GM12878 (cell line): ENCODE measurements at regions not wholly inside any gene's neighbourhood (a gene's known extent, or its start where the extent isn't known, plus 50 kb on each side); places are given as distances from the start of the nearest gene placed in this dataset.

Source experiments
- BRCA1 ChIP-seq: IDR thresholded peaks from 2 replicates; pipeline ENCODE4 v1.6.1; 2011; ENCODE audit warnings: low read depth, low read length, improper control_type of control experiment
- EZH2 ChIP-seq: IDR thresholded peaks from 2 replicates; pipeline ENCODE4 v1.6.1; 2012; ENCODE audit warnings: low read depth, mild to moderate bottlenecking, control low read depth, inconsistent platforms, low read length, borderline replicate concordance; ENCODE audit not compliant: control insufficient read depth
- MTA3 ChIP-seq: IDR thresholded peaks from 2 replicates; pipeline ENCODE4 v1.6.1; 2012; ENCODE audit warnings: low read length, inconsistent platforms, borderline replicate concordance
- POLR2A ChIP-seq: IDR thresholded peaks from 2 replicates; pipeline ENCODE4 v1.6.1; 2011; ENCODE audit warnings: low read depth, mild to moderate bottlenecking, low read length
- TF ChIP-seq, protein P1 (sequence below): IDR thresholded peaks from 2 replicates; pipeline ENCODE4 v1.6.1; 2011; ENCODE audit warnings: mild to moderate bottlenecking, low read depth, low read length, moderate library complexity; ENCODE audit not compliant: insufficient replicate concordance
- TF ChIP-seq, protein P2 (sequence below): IDR thresholded peaks from 2 replicates; pipeline ENCODE4 v1.6.1; 2012; ENCODE audit warnings: improper control_type of control experiment, low read depth, low read length; ENCODE audit not compliant: insufficient replicate concordance
- TF ChIP-seq, protein P3 (sequence below): IDR thresholded peaks from 2 replicates; pipeline ENCODE4 v1.6.1; 2012; ENCODE audit warnings: low read length, inconsistent platforms
- TF ChIP-seq, protein P4 (sequence below), 3 experiments: IDR thresholded peaks in 2 of 3; conservative IDR thresholded peaks in 1 of 3; 2 replicates each; pipeline ENCODE4 v1.5.1; 2011; ENCODE audit warnings: low read depth in 3 of 3, low read length in 3 of 3, mild to moderate bottlenecking in 3 of 3, control low read depth in 2 of 3, moderate library complexity in 2 of 3, inconsistent platforms in 1 of 3, mixed read lengths in 1 of 3; ENCODE audit not compliant: control insufficient read depth in 2 of 3, insufficient read depth in 1 of 3; ENCODE audit errors: extremely low read depth in 1 of 3
- TF ChIP-seq, protein P5 (sequence below): IDR thresholded peaks from 2 replicates; pipeline ENCODE4 v1.6.1; 2011; ENCODE audit warnings: low read depth, mild to moderate bottlenecking, low read length, moderate library complexity, borderline replicate concordance; ENCODE audit errors: extremely low read depth
- TF ChIP-seq, protein P6 (sequence below): IDR thresholded peaks from 2 replicates; pipeline ENCODE4 v1.6.1; 2012; ENCODE audit warnings: low read depth, low read length, improper control_type of control experiment
- TF ChIP-seq, protein P7 (sequence below): IDR thresholded peaks from 2 replicates; pipeline ENCODE4 v1.6.1; 2012; ENCODE audit warnings: mild to moderate bottlenecking, low read depth, low read length

DNA sequence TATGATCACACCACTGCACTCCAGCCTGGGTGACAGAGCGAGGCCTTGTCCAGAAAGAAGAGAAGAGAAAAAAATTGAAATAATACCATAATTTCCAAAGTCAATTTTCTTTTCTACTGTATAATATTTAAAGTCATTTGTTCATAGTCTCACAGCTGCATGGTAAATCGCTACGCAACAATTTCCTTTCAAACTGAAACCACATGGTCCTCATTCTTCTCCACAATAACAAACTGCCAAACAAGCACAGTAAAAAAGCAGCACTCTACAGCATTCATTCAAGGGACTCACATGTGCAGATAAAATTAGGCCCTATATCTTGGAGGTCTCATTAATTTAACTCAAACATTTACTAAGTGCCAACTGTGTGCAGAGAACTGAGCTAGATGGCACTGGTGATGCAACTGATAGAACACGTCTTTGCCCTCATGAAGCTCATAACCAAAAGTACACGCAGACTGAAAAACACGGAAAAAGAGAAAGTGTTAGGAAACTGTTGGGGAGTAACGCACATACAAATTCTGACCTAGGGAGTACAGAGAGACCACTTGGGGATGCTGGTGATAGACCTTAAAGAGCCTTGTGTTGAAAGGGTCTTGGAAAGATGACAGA lies 68.4 kb upstream of the SRRM3 start:
- TF ChIP-seq, protein P1, sequence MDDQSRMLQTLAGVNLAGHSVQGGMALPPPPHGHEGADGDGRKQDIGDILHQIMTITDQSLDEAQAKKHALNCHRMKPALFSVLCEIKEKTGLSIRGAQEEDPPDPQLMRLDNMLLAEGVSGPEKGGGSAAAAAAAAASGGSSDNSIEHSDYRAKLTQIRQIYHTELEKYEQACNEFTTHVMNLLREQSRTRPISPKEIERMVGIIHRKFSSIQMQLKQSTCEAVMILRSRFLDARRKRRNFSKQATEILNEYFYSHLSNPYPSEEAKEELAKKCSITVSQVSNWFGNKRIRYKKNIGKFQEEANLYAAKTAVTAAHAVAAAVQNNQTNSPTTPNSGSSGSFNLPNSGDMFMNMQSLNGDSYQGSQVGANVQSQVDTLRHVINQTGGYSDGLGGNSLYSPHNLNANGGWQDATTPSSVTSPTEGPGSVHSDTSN: no peak
- TF ChIP-seq, protein P2, sequence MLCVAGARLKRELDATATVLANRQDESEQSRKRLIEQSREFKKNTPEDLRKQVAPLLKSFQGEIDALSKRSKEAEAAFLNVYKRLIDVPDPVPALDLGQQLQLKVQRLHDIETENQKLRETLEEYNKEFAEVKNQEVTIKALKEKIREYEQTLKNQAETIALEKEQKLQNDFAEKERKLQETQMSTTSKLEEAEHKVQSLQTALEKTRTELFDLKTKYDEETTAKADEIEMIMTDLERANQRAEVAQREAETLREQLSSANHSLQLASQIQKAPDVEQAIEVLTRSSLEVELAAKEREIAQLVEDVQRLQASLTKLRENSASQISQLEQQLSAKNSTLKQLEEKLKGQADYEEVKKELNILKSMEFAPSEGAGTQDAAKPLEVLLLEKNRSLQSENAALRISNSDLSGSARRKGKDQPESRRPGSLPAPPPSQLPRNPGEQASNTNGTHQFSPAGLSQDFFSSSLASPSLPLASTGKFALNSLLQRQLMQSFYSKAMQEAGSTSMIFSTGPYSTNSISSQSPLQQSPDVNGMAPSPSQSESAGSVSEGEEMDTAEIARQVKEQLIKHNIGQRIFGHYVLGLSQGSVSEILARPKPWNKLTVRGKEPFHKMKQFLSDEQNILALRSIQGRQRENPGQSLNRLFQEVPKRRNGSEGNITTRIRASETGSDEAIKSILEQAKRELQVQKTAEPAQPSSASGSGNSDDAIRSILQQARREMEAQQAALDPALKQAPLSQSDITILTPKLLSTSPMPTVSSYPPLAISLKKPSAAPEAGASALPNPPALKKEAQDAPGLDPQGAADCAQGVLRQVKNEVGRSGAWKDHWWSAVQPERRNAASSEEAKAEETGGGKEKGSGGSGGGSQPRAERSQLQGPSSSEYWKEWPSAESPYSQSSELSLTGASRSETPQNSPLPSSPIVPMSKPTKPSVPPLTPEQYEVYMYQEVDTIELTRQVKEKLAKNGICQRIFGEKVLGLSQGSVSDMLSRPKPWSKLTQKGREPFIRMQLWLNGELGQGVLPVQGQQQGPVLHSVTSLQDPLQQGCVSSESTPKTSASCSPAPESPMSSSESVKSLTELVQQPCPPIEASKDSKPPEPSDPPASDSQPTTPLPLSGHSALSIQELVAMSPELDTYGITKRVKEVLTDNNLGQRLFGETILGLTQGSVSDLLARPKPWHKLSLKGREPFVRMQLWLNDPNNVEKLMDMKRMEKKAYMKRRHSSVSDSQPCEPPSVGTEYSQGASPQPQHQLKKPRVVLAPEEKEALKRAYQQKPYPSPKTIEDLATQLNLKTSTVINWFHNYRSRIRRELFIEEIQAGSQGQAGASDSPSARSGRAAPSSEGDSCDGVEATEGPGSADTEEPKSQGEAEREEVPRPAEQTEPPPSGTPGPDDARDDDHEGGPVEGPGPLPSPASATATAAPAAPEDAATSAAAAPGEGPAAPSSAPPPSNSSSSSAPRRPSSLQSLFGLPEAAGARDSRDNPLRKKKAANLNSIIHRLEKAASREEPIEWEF: no peak
- TF ChIP-seq, protein P3, sequence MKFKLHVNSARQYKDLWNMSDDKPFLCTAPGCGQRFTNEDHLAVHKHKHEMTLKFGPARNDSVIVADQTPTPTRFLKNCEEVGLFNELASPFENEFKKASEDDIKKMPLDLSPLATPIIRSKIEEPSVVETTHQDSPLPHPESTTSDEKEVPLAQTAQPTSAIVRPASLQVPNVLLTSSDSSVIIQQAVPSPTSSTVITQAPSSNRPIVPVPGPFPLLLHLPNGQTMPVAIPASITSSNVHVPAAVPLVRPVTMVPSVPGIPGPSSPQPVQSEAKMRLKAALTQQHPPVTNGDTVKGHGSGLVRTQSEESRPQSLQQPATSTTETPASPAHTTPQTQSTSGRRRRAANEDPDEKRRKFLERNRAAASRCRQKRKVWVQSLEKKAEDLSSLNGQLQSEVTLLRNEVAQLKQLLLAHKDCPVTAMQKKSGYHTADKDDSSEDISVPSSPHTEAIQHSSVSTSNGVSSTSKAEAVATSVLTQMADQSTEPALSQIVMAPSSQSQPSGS: no peak
- TF ChIP-seq, protein P4, sequence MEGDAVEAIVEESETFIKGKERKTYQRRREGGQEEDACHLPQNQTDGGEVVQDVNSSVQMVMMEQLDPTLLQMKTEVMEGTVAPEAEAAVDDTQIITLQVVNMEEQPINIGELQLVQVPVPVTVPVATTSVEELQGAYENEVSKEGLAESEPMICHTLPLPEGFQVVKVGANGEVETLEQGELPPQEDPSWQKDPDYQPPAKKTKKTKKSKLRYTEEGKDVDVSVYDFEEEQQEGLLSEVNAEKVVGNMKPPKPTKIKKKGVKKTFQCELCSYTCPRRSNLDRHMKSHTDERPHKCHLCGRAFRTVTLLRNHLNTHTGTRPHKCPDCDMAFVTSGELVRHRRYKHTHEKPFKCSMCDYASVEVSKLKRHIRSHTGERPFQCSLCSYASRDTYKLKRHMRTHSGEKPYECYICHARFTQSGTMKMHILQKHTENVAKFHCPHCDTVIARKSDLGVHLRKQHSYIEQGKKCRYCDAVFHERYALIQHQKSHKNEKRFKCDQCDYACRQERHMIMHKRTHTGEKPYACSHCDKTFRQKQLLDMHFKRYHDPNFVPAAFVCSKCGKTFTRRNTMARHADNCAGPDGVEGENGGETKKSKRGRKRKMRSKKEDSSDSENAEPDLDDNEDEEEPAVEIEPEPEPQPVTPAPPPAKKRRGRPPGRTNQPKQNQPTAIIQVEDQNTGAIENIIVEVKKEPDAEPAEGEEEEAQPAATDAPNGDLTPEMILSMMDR (IDR thresholded peaks at IDR 0.05 in 2 of 3, conservative IDR thresholded peaks at IDR 0.05 in 1 of 3; ENCODE audit: control insufficient read depth in 2 of 3, extremely low read depth in 1 of 3, insufficient read depth in 1 of 3, low read depth in 3 of 3, low read length in 3 of 3): no peak
- no peak for TF ChIP-seq MTA3
- TF ChIP-seq, protein P5, sequence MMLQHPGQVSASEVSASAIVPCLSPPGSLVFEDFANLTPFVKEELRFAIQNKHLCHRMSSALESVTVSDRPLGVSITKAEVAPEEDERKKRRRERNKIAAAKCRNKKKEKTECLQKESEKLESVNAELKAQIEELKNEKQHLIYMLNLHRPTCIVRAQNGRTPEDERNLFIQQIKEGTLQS: no peak
- no peak for TF ChIP-seq BRCA1
- TF ChIP-seq POLR2A: no peak
- TF ChIP-seq, protein P6, sequence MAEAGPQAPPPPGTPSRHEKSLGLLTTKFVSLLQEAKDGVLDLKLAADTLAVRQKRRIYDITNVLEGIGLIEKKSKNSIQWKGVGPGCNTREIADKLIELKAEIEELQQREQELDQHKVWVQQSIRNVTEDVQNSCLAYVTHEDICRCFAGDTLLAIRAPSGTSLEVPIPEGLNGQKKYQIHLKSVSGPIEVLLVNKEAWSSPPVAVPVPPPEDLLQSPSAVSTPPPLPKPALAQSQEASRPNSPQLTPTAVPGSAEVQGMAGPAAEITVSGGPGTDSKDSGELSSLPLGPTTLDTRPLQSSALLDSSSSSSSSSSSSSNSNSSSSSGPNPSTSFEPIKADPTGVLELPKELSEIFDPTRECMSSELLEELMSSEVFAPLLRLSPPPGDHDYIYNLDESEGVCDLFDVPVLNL: no peak
- TF ChIP-seq, protein P7, sequence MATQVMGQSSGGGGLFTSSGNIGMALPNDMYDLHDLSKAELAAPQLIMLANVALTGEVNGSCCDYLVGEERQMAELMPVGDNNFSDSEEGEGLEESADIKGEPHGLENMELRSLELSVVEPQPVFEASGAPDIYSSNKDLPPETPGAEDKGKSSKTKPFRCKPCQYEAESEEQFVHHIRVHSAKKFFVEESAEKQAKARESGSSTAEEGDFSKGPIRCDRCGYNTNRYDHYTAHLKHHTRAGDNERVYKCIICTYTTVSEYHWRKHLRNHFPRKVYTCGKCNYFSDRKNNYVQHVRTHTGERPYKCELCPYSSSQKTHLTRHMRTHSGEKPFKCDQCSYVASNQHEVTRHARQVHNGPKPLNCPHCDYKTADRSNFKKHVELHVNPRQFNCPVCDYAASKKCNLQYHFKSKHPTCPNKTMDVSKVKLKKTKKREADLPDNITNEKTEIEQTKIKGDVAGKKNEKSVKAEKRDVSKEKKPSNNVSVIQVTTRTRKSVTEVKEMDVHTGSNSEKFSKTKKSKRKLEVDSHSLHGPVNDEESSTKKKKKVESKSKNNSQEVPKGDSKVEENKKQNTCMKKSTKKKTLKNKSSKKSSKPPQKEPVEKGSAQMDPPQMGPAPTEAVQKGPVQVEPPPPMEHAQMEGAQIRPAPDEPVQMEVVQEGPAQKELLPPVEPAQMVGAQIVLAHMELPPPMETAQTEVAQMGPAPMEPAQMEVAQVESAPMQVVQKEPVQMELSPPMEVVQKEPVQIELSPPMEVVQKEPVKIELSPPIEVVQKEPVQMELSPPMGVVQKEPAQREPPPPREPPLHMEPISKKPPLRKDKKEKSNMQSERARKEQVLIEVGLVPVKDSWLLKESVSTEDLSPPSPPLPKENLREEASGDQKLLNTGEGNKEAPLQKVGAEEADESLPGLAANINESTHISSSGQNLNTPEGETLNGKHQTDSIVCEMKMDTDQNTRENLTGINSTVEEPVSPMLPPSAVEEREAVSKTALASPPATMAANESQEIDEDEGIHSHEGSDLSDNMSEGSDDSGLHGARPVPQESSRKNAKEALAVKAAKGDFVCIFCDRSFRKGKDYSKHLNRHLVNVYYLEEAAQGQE: no peak
- no peak for TF ChIP-seq EZH2
